ENCODE measurements at regions not wholly inside any gene's neighbourhood (a gene's known extent, or its start where the extent isn't known, plus 50 kb on each side); places are given as distances from the start of the nearest gene placed in this dataset.

DNA sequence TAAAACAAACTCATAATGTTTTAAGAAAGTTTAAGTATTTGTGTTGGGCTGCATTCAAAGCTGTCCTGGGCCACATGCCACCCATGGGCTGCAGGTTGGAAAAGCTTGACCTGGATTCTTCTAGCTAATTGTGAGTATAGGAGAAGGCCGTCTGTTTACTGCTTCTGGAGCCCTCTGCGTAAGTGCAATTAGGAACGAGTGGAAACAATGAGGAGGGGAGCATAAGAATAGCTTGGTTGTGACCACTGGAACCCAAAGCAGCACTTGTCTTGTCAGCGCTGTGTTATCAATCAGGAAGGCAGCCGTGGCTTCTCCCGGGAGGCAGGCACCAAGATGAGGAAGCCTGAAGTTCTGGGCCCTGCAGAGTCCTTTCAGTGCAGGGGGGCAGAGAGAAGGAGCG lies 110.4 kb upstream of the MBNL2 start:
- DNase-seq: no peak

- DNase-seq: no peak
These were observed 109.5 kb upstream of the MBNL2 start for GRCh38 chr13:97112446-97113152.

DNA sequence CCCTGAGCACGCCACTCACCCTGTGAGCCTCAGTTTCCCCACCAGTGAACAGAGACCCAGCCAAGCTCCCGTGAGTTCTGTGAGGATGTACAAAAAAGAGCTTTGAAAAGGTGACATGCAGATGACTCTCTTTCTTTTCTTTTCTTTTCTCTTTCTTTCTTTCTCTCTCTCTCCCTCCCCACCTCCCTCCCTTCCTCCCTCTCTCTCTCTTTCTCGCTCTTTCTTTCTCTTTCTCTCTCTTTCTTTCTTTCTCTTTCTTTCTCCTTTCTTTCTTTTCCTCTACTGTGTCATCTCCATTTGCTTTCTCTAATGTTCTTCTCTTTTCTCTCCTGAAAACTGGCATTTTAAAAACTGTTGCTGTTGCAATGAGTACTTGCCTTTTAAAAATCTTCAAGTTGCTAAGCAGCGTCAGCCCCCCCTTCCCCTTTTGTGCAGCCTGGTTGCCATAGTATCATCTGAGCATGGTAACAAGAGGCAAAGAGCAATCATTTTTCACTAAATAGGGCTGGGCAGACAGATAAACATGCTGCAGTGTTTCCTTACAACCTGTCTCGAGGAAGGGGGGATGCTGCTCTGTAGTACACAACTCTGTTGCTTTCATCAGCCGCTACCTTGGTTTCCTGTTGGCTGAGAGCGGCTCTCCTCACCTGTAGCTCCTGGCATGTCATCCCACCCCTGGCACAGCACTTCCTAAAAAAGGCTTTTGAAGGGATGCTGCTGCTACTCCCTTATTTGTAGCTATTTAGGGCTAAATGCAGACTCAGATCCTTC lies 108.7 kb upstream of the MBNL2 start:
- no peak for DNase-seq

DNA sequence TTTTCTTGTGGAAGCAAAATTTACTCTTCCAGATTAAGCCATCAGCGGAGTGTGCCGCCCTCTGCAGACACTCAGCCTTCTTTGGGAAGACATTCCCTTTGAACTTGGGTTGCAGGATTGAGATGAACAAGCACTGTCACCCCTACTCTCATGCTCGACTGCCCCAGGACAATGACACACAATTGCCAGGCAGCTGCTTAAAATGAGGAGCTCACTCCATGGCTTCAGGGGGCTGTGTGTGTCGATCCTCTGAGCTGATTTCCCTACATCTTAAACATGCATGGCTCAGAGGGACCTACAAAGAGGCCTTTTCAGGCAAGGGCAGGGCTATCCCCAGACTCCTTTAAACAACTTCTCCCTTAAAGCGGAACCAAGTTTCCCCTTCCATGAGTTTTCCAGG lies 107.5 kb upstream of the MBNL2 start:
- DNase-seq: no peak

DNA sequence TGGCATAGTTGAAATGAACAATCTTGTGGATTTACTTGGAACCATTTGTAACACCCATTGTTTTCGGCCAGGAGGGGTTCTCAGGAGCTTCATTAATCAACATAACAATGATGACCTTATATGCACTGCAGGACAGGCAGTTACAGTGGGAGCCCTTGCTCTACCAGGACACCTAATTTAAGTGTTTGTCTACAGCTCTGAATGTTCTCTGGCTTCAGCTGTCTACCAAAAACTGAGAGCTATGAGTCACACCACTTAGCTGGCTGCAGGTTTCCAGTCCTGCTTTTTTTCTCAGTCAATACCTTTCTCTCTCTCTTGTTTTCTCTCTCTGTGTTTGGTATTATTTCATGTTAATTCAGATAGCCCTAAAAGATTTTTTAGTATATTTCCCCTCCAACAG lies 105.4 kb upstream of the MBNL2 start:
- no peak for DNase-seq

DNA sequence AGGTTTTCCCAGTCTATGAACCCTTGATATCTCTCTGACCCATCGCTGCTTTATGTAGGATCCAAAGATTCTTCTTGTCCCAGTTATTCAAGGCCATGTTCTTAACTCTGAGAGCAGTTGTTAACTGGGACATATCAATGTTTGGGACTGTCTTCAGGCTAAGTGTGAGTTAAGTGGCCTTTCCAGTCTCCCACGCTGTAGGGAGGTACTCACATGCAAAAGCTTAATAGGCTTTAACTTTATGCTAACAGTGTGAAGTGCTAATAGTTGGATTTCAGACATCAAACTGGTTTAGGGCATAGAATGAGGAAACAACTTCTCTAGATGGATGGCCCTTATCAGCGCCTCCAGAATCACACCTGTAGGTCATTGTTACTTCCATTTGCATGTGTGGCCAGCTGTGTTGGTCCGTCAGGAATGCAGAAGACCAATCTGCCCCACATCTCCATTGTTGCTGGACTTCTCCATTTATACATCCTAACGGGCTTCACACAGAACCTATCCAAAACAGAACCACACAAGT lies 104.7 kb upstream of the MBNL2 start:
- no peak for DNase-seq

DNA sequence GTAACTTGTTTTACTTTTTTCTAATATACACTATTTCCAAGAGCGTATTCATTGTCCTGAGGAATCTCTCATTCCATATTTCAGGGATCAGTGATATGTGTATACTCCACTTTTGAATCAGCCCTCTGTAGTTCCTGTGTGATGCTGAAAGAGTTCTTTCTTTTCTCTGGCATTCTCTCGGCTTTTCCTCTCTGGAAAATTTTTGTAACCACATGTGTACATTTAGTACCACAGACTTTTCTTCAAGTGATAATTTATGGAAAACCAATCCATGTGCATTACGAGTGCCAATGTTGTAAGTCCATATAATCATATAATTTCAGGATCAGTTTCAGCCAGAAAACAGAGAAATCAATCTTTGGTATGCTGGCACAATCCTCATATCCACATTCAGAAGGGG lies 102.2 kb upstream of the MBNL2 start:
- no peak for DNase-seq

- DNase-seq: no peak
These were observed 101.8 kb upstream of the MBNL2 start for GRCh38 chr13:97120346-97120745.

DNA sequence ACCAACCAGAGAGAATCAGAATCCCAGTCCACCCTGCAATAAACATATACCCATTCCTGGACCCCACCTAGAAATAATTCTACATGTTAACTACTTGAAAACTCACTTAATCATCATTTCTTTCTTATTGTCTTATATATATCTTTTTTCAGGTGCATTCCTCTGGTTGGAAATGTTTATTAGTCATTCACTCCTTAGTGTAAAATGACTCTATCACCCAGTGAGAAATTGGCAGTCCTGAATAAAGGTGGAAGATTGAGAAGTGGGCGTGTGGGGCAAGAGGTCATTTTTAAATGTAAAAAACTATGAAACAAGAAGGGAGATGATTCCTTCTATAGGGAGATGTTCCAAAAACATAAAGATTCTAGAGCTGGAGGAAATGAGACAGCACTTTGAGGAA lies 101.2 kb upstream of the MBNL2 start:
- DNase-seq: no peak

DNA sequence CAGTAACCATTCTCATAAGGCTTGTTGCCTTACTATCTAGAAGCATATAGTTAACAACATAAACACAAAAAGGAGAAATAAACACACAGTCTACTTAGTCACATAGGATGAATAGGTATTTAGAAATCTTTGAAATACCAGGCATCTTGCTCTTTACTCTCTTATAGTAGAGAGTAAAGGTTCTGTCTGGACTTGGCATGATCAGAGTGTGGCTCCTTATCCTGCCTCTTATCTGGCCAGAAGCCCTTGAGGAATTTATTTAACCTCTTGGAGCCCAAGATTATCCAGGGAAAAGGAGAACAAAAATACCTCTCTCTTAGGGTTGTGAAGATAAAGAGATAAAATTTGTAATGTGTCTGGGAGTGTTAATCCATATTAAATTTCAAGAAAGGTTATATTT lies 100.2 kb upstream of the MBNL2 start:
- DNase-seq: no peak

DNA sequence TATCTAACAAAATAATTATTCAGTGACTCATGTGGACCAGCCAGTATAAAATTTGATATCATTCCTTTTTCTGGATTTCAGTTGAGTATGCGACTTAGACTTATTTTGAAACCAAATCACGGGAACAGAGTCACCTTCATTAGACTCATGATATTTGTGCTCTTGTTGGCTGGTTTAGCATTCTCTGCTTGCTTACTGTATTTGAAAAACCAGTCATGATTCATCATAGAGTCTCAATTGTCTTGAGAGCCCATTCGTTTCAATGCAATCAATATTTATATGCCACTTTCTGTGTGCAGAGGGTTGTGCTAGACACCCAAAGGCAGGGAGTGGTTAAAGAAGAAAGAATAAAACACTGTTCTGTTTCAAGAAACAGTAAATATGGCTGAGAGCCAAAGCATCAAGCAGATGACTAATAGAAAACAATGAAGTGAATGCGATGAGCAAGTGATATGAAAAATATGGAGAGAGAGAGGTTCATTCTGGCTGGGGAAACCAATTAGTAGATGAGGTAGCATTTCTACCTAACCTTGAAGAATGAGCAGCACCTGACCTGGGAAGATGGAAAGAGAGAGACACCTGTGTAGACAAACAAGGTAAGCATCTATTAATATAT lies 99.6 kb upstream of the MBNL2 start:
- DNase-seq: no peak

DNA sequence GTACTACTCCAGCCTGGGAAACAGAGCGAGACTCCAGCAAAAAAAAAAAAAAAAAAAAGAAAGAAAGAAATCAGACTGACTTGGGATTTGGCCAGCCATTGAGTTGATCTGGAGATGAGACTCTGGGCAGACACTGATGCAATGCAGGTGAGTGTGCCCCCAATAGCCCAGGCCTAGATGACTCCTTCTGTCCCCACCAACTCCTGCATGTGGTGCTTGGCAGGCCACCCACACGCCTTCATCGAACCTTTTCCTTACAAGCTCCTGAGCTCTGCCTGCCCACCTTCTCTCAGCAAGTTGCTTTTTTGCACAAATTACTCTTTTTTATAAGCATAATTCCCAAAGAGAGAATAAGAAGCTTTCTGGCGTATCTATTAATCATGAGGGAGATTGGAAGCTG lies 97.9 kb upstream of the MBNL2 start:
- DNase-seq: no peak

DNA sequence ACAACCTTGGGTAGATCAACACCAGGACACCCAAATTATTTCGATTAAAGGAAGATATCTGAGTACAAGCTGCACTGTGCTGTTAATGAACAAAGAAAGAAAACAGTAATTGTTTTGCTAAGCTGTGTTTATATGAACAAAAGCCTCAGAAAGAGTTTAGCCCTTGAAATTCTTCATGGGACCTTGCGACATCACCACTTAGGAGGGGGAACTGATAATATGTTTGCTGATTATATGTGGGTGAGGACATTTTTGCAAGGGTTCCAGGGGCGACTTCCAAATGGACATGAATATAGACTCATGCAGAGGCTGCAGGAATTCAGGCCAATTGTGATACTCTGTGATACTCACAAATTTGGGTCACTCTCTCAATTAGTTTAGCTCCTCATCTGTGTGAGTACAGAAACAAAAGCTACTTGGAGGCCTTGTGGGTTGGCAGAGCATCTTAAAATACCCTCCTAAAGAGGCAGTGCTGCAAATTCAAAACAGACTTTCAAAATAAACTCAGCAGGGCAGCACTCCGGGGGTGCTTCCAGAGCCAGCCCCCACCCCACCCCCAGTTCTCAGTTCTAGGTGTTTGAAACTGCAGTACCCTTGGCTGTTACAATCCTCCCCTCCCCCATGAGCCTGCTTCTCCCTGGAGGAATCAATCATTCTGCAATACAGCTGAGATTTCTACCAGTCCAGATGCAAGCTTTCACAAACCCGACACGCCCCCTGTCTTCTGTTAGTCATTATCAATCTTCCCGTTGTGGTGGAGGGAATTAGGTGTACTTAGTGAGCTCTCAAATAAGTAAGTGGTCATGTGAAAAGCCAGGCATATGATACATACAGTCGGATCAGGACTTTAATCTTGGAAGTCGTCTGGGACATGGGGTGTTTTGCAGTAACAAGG lies 97.0 kb upstream of the MBNL2 start:
- DNase-seq: no peak

- no peak for DNase-seq
These were observed 96.1 kb upstream of the MBNL2 start for GRCh38 chr13:97125810-97126738.

DNA sequence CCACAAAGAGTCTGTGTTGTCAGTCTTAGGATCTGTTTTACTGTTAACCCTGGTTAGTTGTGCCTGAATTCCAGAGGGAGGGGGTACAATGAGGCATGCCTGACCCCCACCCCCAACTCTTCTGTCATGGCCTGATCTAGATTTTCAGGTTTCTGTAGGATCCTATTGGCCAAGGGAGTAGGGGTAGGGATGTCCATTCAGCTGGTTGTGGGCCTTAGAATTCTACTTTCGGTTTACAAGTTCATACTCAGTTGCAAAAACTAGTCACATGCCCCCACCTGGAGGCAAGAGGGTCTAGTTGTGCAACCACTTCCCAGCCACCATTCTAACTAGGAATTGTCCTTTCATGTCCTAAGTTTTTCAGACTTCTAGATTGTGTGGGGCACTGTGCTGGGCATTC lies 94.3 kb upstream of the MBNL2 start:
- DNase-seq: no peak

DNA sequence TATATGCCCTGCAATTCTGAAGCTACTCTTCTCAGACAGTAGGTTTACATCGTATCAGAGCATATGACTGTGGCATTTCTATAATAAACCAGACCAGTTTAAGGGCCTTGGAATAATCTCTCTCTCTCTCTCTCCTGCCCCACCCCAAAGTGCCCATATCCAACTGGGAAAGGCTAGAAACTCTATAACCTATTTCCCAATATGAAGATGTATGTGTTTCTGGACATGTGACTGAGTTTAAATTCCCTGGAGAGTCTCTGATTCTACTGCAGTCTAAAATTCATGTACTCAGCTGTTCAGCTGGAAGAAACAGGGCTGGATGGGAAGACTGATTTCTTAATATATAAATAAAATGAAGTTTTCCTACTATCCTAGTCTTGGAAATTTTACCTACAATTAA lies 91.9 kb upstream of the MBNL2 start:
- no peak for DNase-seq

GRCh38 chr13:97131447-97131846 lies 90.7 kb upstream of the MBNL2 start:
- DNase-seq: no peak

GRCh38 chr13:97133554-97133953 lies 88.6 kb upstream of the MBNL2 start:
- no peak for DNase-seq

GRCh38 chr13:97133955-97134354 lies 88.2 kb upstream of the MBNL2 start:
- no peak for DNase-seq

DNA sequence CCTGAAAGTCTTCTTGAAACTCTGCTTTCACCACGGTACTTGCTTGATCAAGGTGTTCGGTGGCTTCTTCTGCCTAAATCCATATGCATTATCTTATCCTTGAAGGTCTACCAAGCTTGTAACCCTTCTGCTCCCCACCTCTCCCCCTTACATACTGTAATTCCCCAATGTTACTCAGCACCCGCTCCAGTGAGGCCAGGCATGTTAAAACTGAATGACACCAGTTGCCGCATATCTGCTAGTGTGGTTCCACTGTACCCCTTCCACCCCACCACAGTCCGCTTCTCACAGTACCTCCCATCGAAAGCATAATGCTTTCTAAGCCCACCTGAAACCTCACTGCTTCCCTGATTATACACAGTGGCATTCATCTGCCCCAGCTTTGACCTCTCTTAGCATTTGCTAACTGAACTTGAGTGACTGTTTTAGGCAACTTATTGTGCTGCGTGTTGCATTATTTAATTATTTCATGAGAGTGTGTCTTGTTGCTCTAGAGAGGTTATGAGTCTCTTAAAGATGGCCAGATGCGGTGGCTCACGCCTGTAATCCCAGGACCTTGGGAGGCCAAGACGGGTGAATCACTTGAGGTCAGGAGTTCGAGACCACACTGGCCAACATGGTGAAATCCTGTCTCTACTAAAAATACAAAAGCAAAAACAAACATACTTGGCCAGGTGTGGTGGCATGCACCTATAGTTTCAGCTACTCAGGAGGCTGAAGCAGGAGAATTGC lies 87.6 kb upstream of the MBNL2 start:
- no peak for DNase-seq

DNA sequence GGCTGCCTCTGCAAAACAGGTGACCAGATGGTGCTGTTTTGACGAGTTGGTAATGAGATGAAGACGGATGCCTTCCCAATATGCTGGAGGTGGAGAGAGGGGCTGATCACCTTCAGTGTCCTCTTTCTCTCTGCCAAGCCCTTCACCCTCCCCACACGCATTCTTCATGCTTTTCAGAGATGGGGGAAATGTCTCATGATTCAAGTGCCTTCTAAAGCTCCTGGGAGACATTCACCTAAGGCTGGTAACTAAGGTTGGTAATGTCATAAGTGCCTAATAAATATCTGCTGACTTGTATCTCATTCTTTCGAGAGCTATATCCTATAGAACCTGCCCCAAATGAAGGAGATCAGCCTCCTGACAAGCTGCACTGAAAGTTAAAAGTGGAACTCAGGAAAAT lies 86.2 kb upstream of the MBNL2 start:
- DNase-seq: no peak

Data from stimulated activated CD4-positive, alpha-beta T cell treated with anti-CD3 and anti-CD28 coated beads, Interleukin-4, amount 100 ng/mL, for 4 hours (primary cell).